ENCODE measurements at regions not wholly inside any gene's neighbourhood (a gene's known extent, or its start where the extent isn't known, plus 50 kb on each side); places are given as distances from the start of the nearest gene placed in this dataset.

GRCh38 chr13:69496981-69497380 lies 610.6 kb upstream of the ATXN8OS start:
- WGBS (ENCODE audit: insufficient coverage, insufficient replicate concordance, low lambda C conversion rate, missing lambda C conversion rate), result 24% methylated on average over 2 of the region's 2 CpGs
- no peaks in the 10 kb centered on the region for H3K27me3 ChIP-seq (replicated peaks in 1 of 2; ENCODE audit: control insufficient read depth in 2 of 2, insufficient read depth in 2 of 2, low read length in 1 of 2)
- no peak overlapping the region for H3K4me3 ChIP-seq
- H3K36me3 ChIP-seq (ENCODE audit: control insufficient read depth in 2 of 2, insufficient read depth in 2 of 2, low read length in 1 of 2), result no peaks in the 10 kb centered on the region
- DNase-seq (ENCODE audit: low read depth, low spot score) (no peak), ATAC-seq (no peak), FAIRE-seq (no peak)
- no peaks in the 10 kb centered on the region for H3K79me2 ChIP-seq (ENCODE audit: control insufficient read depth, insufficient read depth, low read length)
- CTCF ChIA-PET, result no interaction called here
- SMC1A ChIA-PET (ENCODE audit: uncharacterized antibody, unreplicated experiment), result no interaction called here
- H2AFZ ChIP-seq (ENCODE audit: control insufficient read depth, low read depth, low read length), result no peak overlapping the region
- H4K20me1 ChIP-seq (ENCODE audit: control insufficient read depth, insufficient read depth), result no peaks in the 10 kb centered on the region
- no TSS peak for BruUV-seq (replicated peaks)
- H3K9ac ChIP-seq (ENCODE audit: control insufficient read depth, insufficient read depth, low read length), result no peak overlapping the region
- no peak overlapping the region for H3K27ac ChIP-seq (ENCODE audit: control insufficient read depth, insufficient read depth)
- POLR2A ChIA-PET, result no interaction called here
- H3K4me1 ChIP-seq (ENCODE audit: control insufficient read depth, insufficient read depth, low read length), result no peaks in the 10 kb centered on the region
- in situ Hi-C loops (cut with MboI), result no loop called here
- intact Hi-C loops (cut with micrococcal nuclease; ENCODE audit: unreplicated experiment), result no loop called here
- H3K4me2 ChIP-seq (ENCODE audit: control insufficient read depth, insufficient read depth), result no peak overlapping the region
- RAD21 ChIA-PET (ENCODE audit: unreplicated experiment), result no interaction called here
- H3K9me3 ChIP-seq (replicated peaks; ENCODE audit: control insufficient read depth, insufficient read depth, low read length), result no peaks in the 10 kb centered on the region
- no peak for TF ChIP-seq MYC (IDR thresholded peaks at IDR 0.05; ENCODE audit: insufficient read depth, insufficient read length, insufficient replicate concordance, low read length, severe bottlenecking)
- TF ChIP-seq HSF1 (IDR thresholded peaks at IDR 0.05; ENCODE audit: low read depth, low read length), result no peak
- TF ChIP-seq USF1 (IDR thresholded peaks at IDR 0.05; ENCODE audit: borderline replicate concordance, extremely low read length, insufficient read depth, low read depth, low read length), result no peak
- no peak for TF ChIP-seq CREB1 (IDR thresholded peaks at IDR 0.05; ENCODE audit: low read depth)
- no peak for TF ChIP-seq RELB (IDR thresholded peaks at IDR 0.05; ENCODE audit: low read depth)
- no peak for TF ChIP-seq POU2F2 (IDR thresholded peaks at IDR 0.05; ENCODE audit: borderline replicate concordance, low read depth, low read length)
- no peak for TF ChIP-seq BCL11A (IDR thresholded peaks at IDR 0.05; ENCODE audit: low read depth, low read length)
- no peak for TF ChIP-seq ZNF207 (IDR thresholded peaks at IDR 0.05; ENCODE audit: borderline replicate concordance)
- TF ChIP-seq MTA3 (IDR thresholded peaks at IDR 0.05; ENCODE audit: borderline replicate concordance, low read length), result no peak
- TF ChIP-seq MLLT1 (IDR thresholded peaks at IDR 0.05), result no peak
- no peak for TF ChIP-seq SREBF1 (IDR thresholded peaks at IDR 0.05; ENCODE audit: low read length)
- no peak for TF ChIP-seq ZNF687 (IDR thresholded peaks at IDR 0.05)
- TF ChIP-seq ZNF622 (IDR thresholded peaks at IDR 0.05), result no peak
- no peak for TF ChIP-seq CHD4 (IDR thresholded peaks at IDR 0.05)
- TF ChIP-seq IKZF1 (conservative IDR thresholded peaks at IDR 0.05), result no peak
- no peak for TF ChIP-seq EP300 (IDR thresholded peaks at IDR 0.05; ENCODE audit: borderline replicate concordance in 1 of 2, control insufficient read depth in 1 of 2, low read depth in 2 of 2, low read length in 2 of 2)
